PFSK-1 (cell line): ENCODE measurements at regions not wholly inside any gene's neighbourhood (a gene's known extent, or its start where the extent isn't known, plus 50 kb on each side); places are given as distances from the start of the nearest gene placed in this dataset.

ENCODE experiments used
- FOXP2 ChIP-seq: optimal IDR thresholded peaks from 2 replicates; pipeline ENCODE3; 2011; ENCODE audit warnings: borderline replicate concordance, control low read depth, inconsistent platforms; ENCODE audit not compliant: insufficient read depth; ENCODE audit errors: extremely low read length, extremely low read depth
- POLR2AphosphoS5 ChIP-seq: IDR thresholded peaks from 2 replicates; pipeline ENCODE4 v1.6.1; 2012; ENCODE audit warnings: low read depth, mild to moderate bottlenecking, control low read depth, low read length, moderate library complexity
- REST ChIP-seq, 2 experiments: IDR thresholded peaks; 2 replicates each; pipeline versions ENCODE4 v1.6.1 to v1.8.0; 2011 to 2012; ENCODE audit warnings: low read depth in 2 of 2, low read length in 2 of 2, control low read depth in 1 of 2, inconsistent platforms in 1 of 2, mild to moderate bottlenecking in 1 of 2, moderate library complexity in 1 of 2; ENCODE audit not compliant: insufficient read depth in 1 of 2
- SIN3A ChIP-seq: IDR thresholded peaks from 2 replicates; pipeline ENCODE4 v1.6.1; 2012; ENCODE audit warnings: mild to moderate bottlenecking, low read length, moderate library complexity, borderline replicate concordance; ENCODE audit not compliant: insufficient read depth
- TAF1 ChIP-seq: IDR thresholded peaks from 2 replicates; pipeline ENCODE4 v1.6.1; 2012; ENCODE audit warnings: low read length, control low read depth, borderline replicate concordance; ENCODE audit not compliant: insufficient read depth

GRCh38 chr10:123535386-123535785 lies 130.8 kb upstream of the GPR26 start:
- TF ChIP-seq TAF1 (no peak), REST (IDR thresholded peaks at IDR 0.05; ENCODE audit: insufficient read depth in 1 of 2, low read depth in 2 of 2, low read length in 2 of 2) (no peak), FOXP2 (no peak), POLR2AphosphoS5 (no peak), SIN3A (no peak)

GRCh38 chr10:123536176-123536845 lies 129.8 kb upstream of the GPR26 start:
- TF ChIP-seq POLR2AphosphoS5 (no peak), TAF1 (no peak), SIN3A (no peak), FOXP2 (no peak), REST (IDR thresholded peaks at IDR 0.05; ENCODE audit: insufficient read depth in 1 of 2, low read depth in 2 of 2, low read length in 2 of 2) (no peak)

GRCh38 chr10:123537188-123537961 lies 128.8 kb upstream of the GPR26 start:
- TF ChIP-seq SIN3A (no peak), REST (IDR thresholded peaks at IDR 0.05; ENCODE audit: insufficient read depth in 1 of 2, low read depth in 2 of 2, low read length in 2 of 2) (no peak), FOXP2 (no peak), POLR2AphosphoS5 (no peak), TAF1 (no peak)

GRCh38 chr10:123538401-123539320 lies 127.5 kb upstream of the GPR26 start:
- no peak for TF ChIP-seq REST (IDR thresholded peaks at IDR 0.05; ENCODE audit: insufficient read depth in 1 of 2, low read depth in 2 of 2, low read length in 2 of 2)
- no peak for TF ChIP-seq POLR2AphosphoS5
- no peak for TF ChIP-seq TAF1
- TF ChIP-seq FOXP2 = no peak
- no peak for TF ChIP-seq SIN3A
